Ecto neural progenitor cell (in vitro differentiated cells): ENCODE measurements at regions not wholly inside any gene's neighbourhood (a gene's known extent, or its start where the extent isn't known, plus 50 kb on each side); places are given as distances from the start of the nearest gene placed in this dataset.
"Not testable (repeated sequence)": the region's sequence is repeated elsewhere in the genome, so short reads cannot be mapped to it uniquely, and the experiment has no call there.

Experiments
- DNase-seq: peaks from one replicate; pipeline ENCODE4 v3.0.0-alpha.2; 2018; ENCODE audit warnings: low spot score

- no peak for DNase-seq
These were observed 67.4 kb downstream of the ARRDC3 start for GRCh38 chr5:91315701-91316100.

- no peak for DNase-seq
These were observed 69.1 kb downstream of the ARRDC3 start for GRCh38 chr5:91313757-91314673.

GRCh38 chr5:91312698-91313097 is 70.4 kb downstream of the ARRDC3 start:
- DNase-seq: no peak

GRCh38 chr5:91311697-91312501 is 71.2 kb downstream of the ARRDC3 start:
- no peak for DNase-seq

- DNase-seq: no peak
These were observed 71.9 kb downstream of the ARRDC3 start for GRCh38 chr5:91311168-91311696.

GRCh38 chr5:91308157-91308556 is 75.0 kb downstream of the ARRDC3 start:
- DNase-seq: not testable (repeated sequence)

- DNase-seq: no peak
These were observed 76.1 kb downstream of the ARRDC3 start for GRCh38 chr5:91307048-91307447.

- no peak for DNase-seq
These were observed 76.6 kb downstream of the ARRDC3 start for GRCh38 chr5:91306497-91306896.

- no peak for DNase-seq
These were observed 77.5 kb downstream of the ARRDC3 start for GRCh38 chr5:91305640-91306039.

GRCh38 chr5:91304015-91304414 is 79.1 kb downstream of the ARRDC3 start:
- DNase-seq: not testable (repeated sequence)

- no peak for DNase-seq
These were observed 80.2 kb downstream of the ARRDC3 start for GRCh38 chr5:91302958-91303357.

GRCh38 chr5:91302305-91302704 is 80.8 kb downstream of the ARRDC3 start:
- no peak for DNase-seq

GRCh38 chr5:91301106-91301846 is 81.8 kb downstream of the ARRDC3 start:
- no peak for DNase-seq

- no peak for DNase-seq
These were observed 85.1 kb downstream of the ARRDC3 start for GRCh38 chr5:91297994-91298393.

GRCh38 chr5:91296674-91297143 is 86.4 kb downstream of the ARRDC3 start:
- no peak for DNase-seq

- not testable (repeated sequence) for DNase-seq
These were observed 87.0 kb downstream of the ARRDC3 start for GRCh38 chr5:91296102-91296501.

GRCh38 chr5:91293131-91293530 is 90.0 kb downstream of the ARRDC3 start:
- peak; percentile 61 for DNase-seq

GRCh38 chr5:91291628-91292569 is 91.2 kb downstream of the ARRDC3 start:
- DNase-seq: no peak

- no peak for DNase-seq
These were observed 94.8 kb downstream of the ARRDC3 start for GRCh38 chr5:91288118-91288916.

GRCh38 chr5:91285062-91285461 is 98.1 kb downstream of the ARRDC3 start:
- DNase-seq: not testable (repeated sequence)
